K562 (cell line): ENCODE measurements at regions not wholly inside any gene's neighbourhood (a gene's known extent, or its start where the extent isn't known, plus 50 kb on each side); places are given as distances from the start of the nearest gene placed in this dataset.

Source experiments
- ATAC-seq: fragments of 200-7000 bp; cut with Tn5 transposase; 3 replicates; pipeline ENCODE4 v1.9.1; 2020; ENCODE audit warnings: moderate library complexity
- BruUV-seq: library from RNA; stranded (reverse); fragments of 400-500 nt; replicated peaks from 2 replicates; lab custom pipeline; 2021; lab: Mats Ljungman, UMichigan
- CTCF ChIA-PET: fragments of 300-600 bp; formaldehyde crosslinking; extraction: SDS; loops from one replicate; lab custom pipeline; 2021; ENCODE audit warnings: low intra/inter-chr PET ratio; lab: Yijun Ruan, JAX
- POLR2A ChIA-PET: fragments of 300-600, 350-650 bp; sonication (Branson Sonifier 250); formaldehyde crosslinking; extraction: SDS; loops from one replicate; lab custom pipeline; 2021; ENCODE audit warnings: antibody characterized with exemption, inconsistent platforms; lab: Yijun Ruan, JAX
- DNase-seq, 4 experiments: peaks; one replicate each; pipeline versions ENCODE4 v3.0.0 to v3.0.0-alpha.2; 2011 to 2018; ENCODE audit warnings: low spot score in 3 of 4, mixed read lengths in 3 of 4; ENCODE audit errors: extremely low read depth in 1 of 4
- FAIRE-seq: peaks from 2 replicates; lab custom pipeline; 2011; peaks lifted over from hg19 to GRCh38; lab: Jason Lieb, UNC
- H2AFZ ChIP-seq: 2 replicates; pipeline ENCODE4 v1.6.0; 2011; ENCODE audit warnings: low read depth, low read length, control low read depth, inconsistent platforms
- H3K27ac ChIP-seq: fragments of 200-600 bp; 3 replicates; pipeline ENCODE4 v1.8.0; 2011; ENCODE audit warnings: low read depth, mild to moderate bottlenecking, control low read depth, inconsistent platforms, low read length, moderate library complexity, mixed read lengths; ENCODE audit errors: extremely low read depth
- H3K27me3 ChIP-seq, 2 experiments: fragments of 300-600 bp in 1 of 2; 2 replicates in 1 of 2; 3 replicates in 1 of 2; pipeline versions ENCODE4 v1.6.0 to v1.8.0; 2011; ENCODE audit warnings: inconsistent platforms in 2 of 2, low read length in 2 of 2, mild to moderate bottlenecking in 1 of 2, mixed read lengths in 1 of 2, moderate library complexity in 1 of 2; ENCODE audit not compliant: control insufficient read depth in 2 of 2, insufficient read depth in 2 of 2
- H3K36me3 ChIP-seq: fragments of 300-600 bp; 3 replicates; pipeline ENCODE4 v1.8.0; 2011; ENCODE audit warnings: mild to moderate bottlenecking, low read length, inconsistent platforms; ENCODE audit not compliant: control insufficient read depth, insufficient read depth
- H3K4me1 ChIP-seq, 2 experiments: fragments of 200-600 bp in 1 of 2; replicated peaks in 1 of 2; 2 replicates in 1 of 2; 3 replicates in 1 of 2; pipeline versions ENCODE4 v1.5.1 to v1.8.0; 2011; ENCODE audit warnings: inconsistent platforms in 2 of 2, low read length in 2 of 2, mild to moderate bottlenecking in 1 of 2, mixed read lengths in 1 of 2, moderate library complexity in 1 of 2; ENCODE audit not compliant: control insufficient read depth in 2 of 2, insufficient read depth in 2 of 2
- H3K4me2 ChIP-seq: 2 replicates; pipeline ENCODE4 v1.6.1; 2011; ENCODE audit warnings: low read length, control low read depth, inconsistent platforms, mixed read lengths; ENCODE audit not compliant: insufficient read depth
- H3K4me3 ChIP-seq: fragments of 200-600 bp; sonication (generic), shearing (Covaris generic); 2 replicates; pipeline ENCODE4 v1.5.1; 2016; ENCODE audit warnings: control low read depth, inconsistent platforms
- H3K79me2 ChIP-seq: fragments of 200-600 bp; 3 replicates; pipeline ENCODE4 v1.8.0; 2011; ENCODE audit warnings: low read length, inconsistent platforms; ENCODE audit not compliant: control insufficient read depth, insufficient read depth
- H3K9ac ChIP-seq, 2 experiments: 2 replicates each; pipeline versions ENCODE4 v1.6.0 to v1.6.1; 2011; ENCODE audit warnings: low read depth in 2 of 2, low read length in 2 of 2, control low read depth in 1 of 2, inconsistent platforms in 1 of 2, mild to moderate bottlenecking in 1 of 2, mixed read lengths in 1 of 2; ENCODE audit not compliant: insufficient read depth in 1 of 2
- H3K9me1 ChIP-seq: one replicate; pipeline ENCODE4 v1.6.0; 2011; ENCODE audit warnings: inconsistent platforms, mild to moderate bottlenecking, low read length, moderate library complexity; ENCODE audit not compliant: control insufficient read depth, insufficient read depth
- H3K9me3 ChIP-seq: replicated peaks from 2 replicates; pipeline ENCODE4 v1.5.1; 2011; ENCODE audit warnings: low read depth, low read length, inconsistent platforms; ENCODE audit not compliant: control insufficient read depth, insufficient read depth
- H4K20me1 ChIP-seq: replicated peaks from 2 replicates; pipeline ENCODE4 v1.6.1; 2011; ENCODE audit warnings: low read length, inconsistent platforms, mixed read lengths; ENCODE audit not compliant: control insufficient read depth, insufficient read depth
- BRF1 ChIP-seq: IDR thresholded peaks from 3 replicates; pipeline ENCODE4 v1.6.1; 2011; ENCODE audit warnings: borderline replicate concordance, mild to moderate bottlenecking; ENCODE audit not compliant: insufficient read length; ENCODE audit errors: extremely low read depth
- FOXK2 ChIP-seq, 2 experiments: fragments of 450-650 bp; IDR thresholded peaks in 1 of 2; conservative IDR thresholded peaks in 1 of 2; 2 replicates each; pipeline ENCODE4 v1.6.1; 2016; ENCODE audit warnings: low read depth in 2 of 2, mild to moderate bottlenecking in 1 of 2
- XRCC4 ChIP-seq: IDR thresholded peaks from one replicate; pipeline ENCODE4 v1.6.1; 2011; ENCODE audit not compliant: insufficient read depth, insufficient read length; ENCODE audit errors: extremely low read depth
- WGBS: fragments of 100-300 bp; shearing (Covaris generic); methylation state at CpG from one replicate; pipeline ENCODE4 v1.1.6; 2016; ENCODE audit warnings: low coverage, mixed read lengths; ENCODE audit not compliant: insufficient coverage; ENCODE audit errors: missing lambda C conversion rate; 5-methylcytosine and 5-hydroxymethylcytosine counted together
- in situ Hi-C: fragments of 300-500 bp; cut with MboI; formaldehyde crosslinking; loops from 4 replicates; pipeline ENCODE4 v1.15.0; 2018; ENCODE audit warnings: inconsistent platforms, mixed read lengths
- intact Hi-C: fragments of 100-400 bp; cut with micrococcal nuclease; formaldehyde crosslinking; loops from 2 replicates; pipeline ENCODE4 v1.14.2; 2022

DNA sequence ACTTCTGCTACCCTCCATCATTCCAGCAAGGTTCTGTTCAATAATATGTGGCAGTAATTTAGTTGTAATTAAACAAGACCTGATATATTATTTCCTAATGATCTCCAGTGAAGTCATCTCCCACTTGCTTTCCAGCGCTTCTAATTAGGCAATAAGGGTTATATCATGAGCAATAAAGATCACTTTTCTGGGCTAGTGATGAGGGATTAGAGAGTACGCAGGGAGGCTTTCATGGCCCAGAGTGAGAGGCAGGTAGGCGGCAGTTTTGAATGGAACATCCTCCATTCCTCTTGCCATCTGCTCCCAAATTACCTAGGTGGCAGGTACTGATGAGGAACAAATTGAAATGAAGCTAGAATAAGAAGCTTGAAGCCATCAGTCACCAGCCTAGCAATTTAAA is 358.1 kb upstream of the SYT4 start:
- Histone ChIP-seq H3K27me3 (no peaks in the 10 kb centered on the region), H3K4me1 (no peaks in the 10 kb centered on the region), H3K9ac (no peak overlapping the region), H3K79me2 (no peaks in the 10 kb centered on the region), H3K9me1 (no peaks in the 10 kb centered on the region)
- POLR2A ChIA-PET = no interaction called here
- no peak for FAIRE-seq
- intact Hi-C loops = no loop called here
- TF ChIP-seq BRF1 = no peak
- TF ChIP-seq, all 486 proteins: peak for 0
- ATAC-seq (no peak), DNase-seq (no peak)
- H2AFZ ChIP-seq = no peak overlapping the region
- WGBS = 0% methylated on average over 3 of the region's 3 CpGs
- in situ Hi-C loops = no loop called here
- no TSS peak for BruUV-seq
- H3K36me3 ChIP-seq = no peaks in the 10 kb centered on the region
- no peaks in the 10 kb centered on the region for H3K9me3 ChIP-seq
- no peak overlapping the region for H3K27ac ChIP-seq
- no peak overlapping the region for H3K4me2 ChIP-seq
- CTCF ChIA-PET = no interaction called here
- no peak overlapping the region for H3K4me3 ChIP-seq
- no peaks in the 10 kb centered on the region for H4K20me1 ChIP-seq

DNA sequence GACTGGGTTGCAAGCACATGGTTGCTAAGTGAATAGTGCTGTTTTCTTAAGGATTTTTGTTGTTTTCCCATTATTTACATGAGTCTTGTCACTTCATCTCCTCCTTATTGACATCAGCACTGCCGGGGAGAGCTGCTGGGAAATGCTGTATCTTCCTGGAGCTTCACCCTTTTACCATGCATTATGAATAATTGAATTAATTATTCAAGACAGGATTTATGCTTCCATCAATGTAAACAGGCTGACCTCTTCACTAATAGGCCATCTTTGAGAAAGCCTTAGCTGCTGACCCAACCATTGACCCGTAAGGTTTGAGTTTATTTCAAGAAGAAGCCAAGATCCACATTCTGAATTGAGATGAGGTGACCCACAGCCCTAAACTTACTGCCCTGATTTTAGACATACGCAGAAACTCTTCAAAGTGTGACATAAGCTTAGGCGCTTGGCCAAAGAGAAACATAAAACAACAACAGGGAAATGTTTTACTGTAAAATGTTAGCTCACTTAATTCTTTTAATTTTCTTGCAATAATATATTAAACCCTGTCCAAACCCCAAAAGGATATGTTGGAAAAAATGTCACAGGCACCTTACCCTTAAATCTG is 365.5 kb upstream of the SYT4 start:
- 3% methylated on average over 4 of the region's 4 CpGs for WGBS
- ChIA-PET CTCF (no interaction called here), POLR2A (no interaction called here)
- H3K9me1 ChIP-seq = no peaks in the 10 kb centered on the region
- no peak overlapping the region for H3K4me2 ChIP-seq
- no peak for ATAC-seq
- no peak overlapping the region for H3K4me3 ChIP-seq
- no peak overlapping the region for H3K9ac ChIP-seq
- in situ Hi-C loops (no loop called here), intact Hi-C loops (no loop called here)
- no peaks in the 10 kb centered on the region for H3K4me1 ChIP-seq
- H4K20me1 ChIP-seq = no peaks in the 10 kb centered on the region
- H3K27ac ChIP-seq = no peak overlapping the region
- H3K79me2 ChIP-seq = no peaks in the 10 kb centered on the region
- FAIRE-seq = no peak
- no peaks in the 10 kb centered on the region; the same call in 1 of the 2 replicates for H3K9me3 ChIP-seq
- no peak overlapping the region for H2AFZ ChIP-seq
- H3K36me3 ChIP-seq = no peaks in the 10 kb centered on the region
- TF ChIP-seq XRCC4 (no peak), FOXK2 (conservative IDR thresholded peaks at IDR 0.05 in 1 of 2, IDR thresholded peaks at IDR 0.05 in 1 of 2; ENCODE audit: low read depth in 2 of 2) (no peak)
- BruUV-seq = no TSS peak
- no peak for DNase-seq
- H3K27me3 ChIP-seq = no peaks in the 10 kb centered on the region
